Sciatic nerve (tissue), 2 donors: ENCODE measurements at regions not wholly inside any gene's neighbourhood (a gene's known extent, or its start where the extent isn't known, plus 50 kb on each side); places are given as distances from the start of the nearest gene placed in this dataset.
A peak's percentile ranks its signal among the peaks of the same experiment; 100 is the strongest.
"Not testable (repeated sequence)": the region's sequence is repeated elsewhere in the genome, so short reads cannot be mapped to it uniquely, and the experiment has no call there.

Experiments
- ATAC-seq: fragments of 200-7000 bp; cut with Tn5 transposase; one replicate; pipeline ENCODE4 v1.9.1; 2020; ENCODE audit warnings: mild to moderate bottlenecking, moderate library complexity
- DNase-seq: peaks from one replicate; pipeline ENCODE4 v3.0.0-alpha.2; 2020; ENCODE audit warnings: low spot score
- intact Hi-C: fragments of 100-400 bp; cut with DNase I; formaldehyde crosslinking; loops from one replicate; pipeline ENCODE4 v1.14.2; 2022
- donor health status: DM: no; HTN: no; CAD: no.
- donor health status: DM: no; HTN: no; CAD: no.

GRCh38 chr13:30520571-30520970, 54.8 kb upstream of the HMGB1 start:
- DNase-seq, result no peak
- intact Hi-C loops, result no loop called here
- no peak for ATAC-seq

GRCh38 chr13:30523211-30523610, 57.5 kb upstream of the HMGB1 start:
- ATAC-seq, result no peak
- intact Hi-C loops, result no loop called here
- no peak for DNase-seq

GRCh38 chr13:30523817-30524216, 58.1 kb upstream of the HMGB1 start:
- DNase-seq, ATAC-seq, intact Hi-C loops: not testable (repeated sequence)

GRCh38 chr13:30525212-30525611, 59.5 kb upstream of the HMGB1 start:
- intact Hi-C loops, DNase-seq, ATAC-seq: not testable (repeated sequence)

- DNase-seq (peak; percentile 60), ATAC-seq (peak; percentile 67)
- intact Hi-C loops, result no loop called here
Observed at GRCh38 chr13:30526612-30527495, 61.1 kb upstream of the HMGB1 start.

GRCh38 chr13:30529085-30529834, 63.5 kb upstream of the HMGB1 start:
- intact Hi-C loops, result no loop called here
- no peak for DNase-seq
- no peak for ATAC-seq

GRCh38 chr13:30535046-30535445, 69.3 kb upstream of the HMGB1 start:
- intact Hi-C loops, result no loop called here
- ATAC-seq, result no peak

DNA sequence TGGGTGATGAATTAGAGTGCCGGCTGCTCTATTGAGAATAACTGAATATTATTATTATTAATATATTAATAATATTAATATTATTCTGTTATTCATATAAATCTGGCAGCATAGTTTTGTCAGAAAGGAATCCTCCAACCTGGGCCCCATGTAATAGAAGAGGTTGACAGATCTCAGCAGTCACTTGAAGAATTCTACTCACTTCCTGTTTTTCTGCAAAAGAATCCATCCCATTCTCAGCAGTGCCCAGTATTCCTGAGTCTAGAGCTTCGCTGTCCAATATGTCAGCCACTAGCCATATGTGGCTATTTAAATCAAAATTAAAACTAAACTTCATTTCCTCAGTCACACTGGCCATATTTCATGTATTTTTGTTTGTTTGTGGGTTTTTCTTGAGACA, 72.4 kb upstream of the USPL1 start:
- no peak for DNase-seq
- ATAC-seq, result no peak
- intact Hi-C loops, result no loop called here

More at GRCh38 chr13:30535046-30535445, 69.3 kb upstream of the HMGB1 start:
- no peak for DNase-seq

DNA sequence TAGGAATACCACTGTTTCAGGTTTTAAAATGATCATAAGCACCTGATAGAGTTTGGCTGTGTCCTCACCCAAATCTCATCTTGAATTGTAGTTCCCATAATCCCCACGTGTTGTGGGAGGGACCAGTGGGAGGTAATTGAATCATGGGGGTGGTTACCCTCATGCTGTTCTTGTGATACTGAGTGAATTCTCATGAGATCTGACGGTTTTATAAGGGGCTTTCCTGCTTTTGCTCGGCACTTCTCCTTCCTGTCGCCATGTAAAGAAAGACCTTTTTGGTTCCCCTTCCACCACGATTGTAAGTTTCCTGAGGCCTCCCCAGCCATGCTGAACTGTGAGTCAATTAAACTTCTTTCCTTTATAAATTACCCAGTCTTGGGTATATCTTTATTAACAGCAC, 69.7 kb upstream of the USPL1 start:
- intact Hi-C loops, ATAC-seq, DNase-seq: not testable (repeated sequence)

DNA sequence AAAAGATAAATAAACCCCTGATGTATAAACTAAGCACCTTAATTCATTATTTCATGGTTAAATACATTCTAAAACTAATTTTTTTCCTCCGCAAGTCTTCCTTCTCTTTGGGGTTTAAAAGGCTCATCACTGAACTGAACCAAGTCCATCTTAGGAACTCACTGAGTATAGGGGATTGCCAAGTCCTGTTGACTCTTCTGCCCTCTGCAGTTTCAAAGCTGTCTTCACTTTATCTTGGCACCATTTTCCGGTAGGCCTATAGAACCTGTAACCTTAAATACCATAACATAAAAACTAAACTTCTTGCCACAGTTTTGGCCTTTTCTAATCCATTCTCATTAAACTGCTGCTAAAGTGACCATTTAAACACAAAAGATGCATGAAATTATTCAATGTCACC, 66.5 kb upstream of the USPL1 start:
- DNase-seq, result no peak
- intact Hi-C loops, result loop anchor here (10.0 kb wide), 1 partner anchor 316 kb away; no protein-coding TSS in a partner anchor
- no peak for ATAC-seq

- DNase-seq (no peak), ATAC-seq (no peak)
- intact Hi-C loops, result loop anchor here (10.0 kb wide), 1 partner anchor 318 kb away; no protein-coding TSS in a partner anchor
Observed at GRCh38 chr13:30552567-30552966, 65.2 kb upstream of the USPL1 start.

DNA sequence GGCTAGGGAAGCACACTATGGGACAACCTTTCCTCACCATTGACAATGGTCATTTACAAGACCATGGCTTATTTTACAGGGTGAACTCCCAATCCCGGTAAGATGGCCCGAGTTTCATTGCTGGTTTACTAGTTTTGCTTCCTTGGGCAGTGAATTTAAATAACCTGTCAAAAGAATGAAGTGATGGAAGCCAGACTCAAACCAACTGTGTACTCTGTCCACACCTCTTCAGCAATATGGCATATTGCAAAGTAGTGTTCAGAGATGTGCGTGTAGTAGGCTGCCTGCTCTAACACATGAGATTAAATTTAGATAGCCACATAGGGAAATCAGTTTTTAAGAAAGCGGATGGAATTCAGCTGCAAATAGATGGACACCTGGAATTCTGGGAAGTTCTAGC, 58.4 kb upstream of the USPL1 start:
- intact Hi-C loops, result loop anchor here (10.0 kb wide), 1 partner anchor 324 kb away; no protein-coding TSS in a partner anchor
- DNase-seq, result no peak

GRCh38 chr13:30560212-30560611, 57.5 kb upstream of the USPL1 start:
- DNase-seq (no peak), ATAC-seq (no peak)
- intact Hi-C loops, result no loop called here

More for the DNA sequence above, 58.4 kb upstream of the USPL1 start:
- ATAC-seq, result no peak

- DNase-seq, result no peak
- ATAC-seq, result no peak
- intact Hi-C loops, result no loop called here
Observed at GRCh38 chr13:30561511-30561910, 56.2 kb upstream of the USPL1 start.

DNA sequence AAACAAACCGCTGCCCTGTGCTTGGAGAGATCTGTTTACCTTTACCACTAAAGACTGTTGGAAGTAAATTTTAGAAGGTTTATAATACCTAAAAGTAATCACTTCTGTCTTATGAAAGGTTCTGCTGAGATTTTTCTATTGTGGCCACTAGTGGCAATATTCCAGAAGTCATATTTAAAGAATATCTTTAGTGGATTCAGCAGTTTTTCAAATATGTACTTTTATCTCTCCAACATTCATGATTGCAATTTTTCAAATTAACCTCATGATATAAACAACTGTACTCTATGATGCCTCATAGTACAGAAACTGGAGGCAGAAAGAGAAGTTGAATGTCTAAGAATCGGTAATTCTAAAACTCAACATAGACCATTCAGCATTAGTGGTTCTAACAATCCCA, 53.2 kb upstream of the USPL1 start:
- intact Hi-C loops, result no loop called here
- no peak for ATAC-seq

GRCh38 chr13:30565658-30566057, 52.1 kb upstream of the USPL1 start:
- DNase-seq (no peak), ATAC-seq (no peak)
- intact Hi-C loops, result no loop called here

More for the DNA sequence above, 53.2 kb upstream of the USPL1 start:
- no peak for DNase-seq

GRCh38 chr13:30567072-30567471, 50.6 kb upstream of the USPL1 start:
- ATAC-seq (no peak), DNase-seq (no peak)
- intact Hi-C loops, result no loop called here
